ENCODE measurements at regions not wholly inside any gene's neighbourhood (a gene's known extent, or its start where the extent isn't known, plus 50 kb on each side); places are given as distances from the start of the nearest gene placed in this dataset.

- TF ChIP-seq TBP (IDR thresholded peaks at IDR 0.05; ENCODE audit: low read depth, low read length) = no peak
- TF ChIP-seq, protein P1, sequence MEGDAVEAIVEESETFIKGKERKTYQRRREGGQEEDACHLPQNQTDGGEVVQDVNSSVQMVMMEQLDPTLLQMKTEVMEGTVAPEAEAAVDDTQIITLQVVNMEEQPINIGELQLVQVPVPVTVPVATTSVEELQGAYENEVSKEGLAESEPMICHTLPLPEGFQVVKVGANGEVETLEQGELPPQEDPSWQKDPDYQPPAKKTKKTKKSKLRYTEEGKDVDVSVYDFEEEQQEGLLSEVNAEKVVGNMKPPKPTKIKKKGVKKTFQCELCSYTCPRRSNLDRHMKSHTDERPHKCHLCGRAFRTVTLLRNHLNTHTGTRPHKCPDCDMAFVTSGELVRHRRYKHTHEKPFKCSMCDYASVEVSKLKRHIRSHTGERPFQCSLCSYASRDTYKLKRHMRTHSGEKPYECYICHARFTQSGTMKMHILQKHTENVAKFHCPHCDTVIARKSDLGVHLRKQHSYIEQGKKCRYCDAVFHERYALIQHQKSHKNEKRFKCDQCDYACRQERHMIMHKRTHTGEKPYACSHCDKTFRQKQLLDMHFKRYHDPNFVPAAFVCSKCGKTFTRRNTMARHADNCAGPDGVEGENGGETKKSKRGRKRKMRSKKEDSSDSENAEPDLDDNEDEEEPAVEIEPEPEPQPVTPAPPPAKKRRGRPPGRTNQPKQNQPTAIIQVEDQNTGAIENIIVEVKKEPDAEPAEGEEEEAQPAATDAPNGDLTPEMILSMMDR (IDR thresholded peaks at IDR 0.05; ENCODE audit: control extremely low read depth in 1 of 3, insufficient read depth in 1 of 3, low read depth in 1 of 3, low read length in 3 of 3) = no peak
- TF ChIP-seq, protein P2, sequence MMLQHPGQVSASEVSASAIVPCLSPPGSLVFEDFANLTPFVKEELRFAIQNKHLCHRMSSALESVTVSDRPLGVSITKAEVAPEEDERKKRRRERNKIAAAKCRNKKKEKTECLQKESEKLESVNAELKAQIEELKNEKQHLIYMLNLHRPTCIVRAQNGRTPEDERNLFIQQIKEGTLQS (IDR thresholded peaks at IDR 0.05; ENCODE audit: insufficient read depth, low read depth, low read length) = no peak
- no peak for TF ChIP-seq HDAC6 (IDR thresholded peaks at IDR 0.05; ENCODE audit: low read depth, low read length)
Observed at GRCh38 chr6:119501798-119502483, 152.4 kb upstream of the MAN1A1 start (continued).
